SK-N-SH treated with all-trans-retinoic acid at 6 μM for 48 hours (cell line): ENCODE measurements at regions not wholly inside any gene's neighbourhood (a gene's known extent, or its start where the extent isn't known, plus 50 kb on each side); places are given as distances from the start of the nearest gene placed in this dataset.

Experiments
- ARNTL ChIP-seq: fragments of 450-650 bp; formaldehyde crosslinking; IDR thresholded peaks from 2 replicates; pipeline ENCODE4 v1.5.0; 2020; ENCODE audit warnings: low read depth, mild to moderate bottlenecking, moderate library complexity, borderline replicate concordance
- PATZ1 ChIP-seq: fragments of 250-450 bp; sonication (Bioruptor Pico); IDR thresholded peaks from 2 replicates; pipeline ENCODE4 v1.8.0; 2020; ENCODE audit warnings: mild to moderate bottlenecking, moderate library complexity, borderline replicate concordance
- RARB ChIP-seq: fragments of 250-450 bp; sonication (Bioruptor Pico); IDR thresholded peaks from 2 replicates; pipeline ENCODE4 v1.8.0; 2021; ENCODE audit warnings: mild to moderate bottlenecking, moderate library complexity

DNA sequence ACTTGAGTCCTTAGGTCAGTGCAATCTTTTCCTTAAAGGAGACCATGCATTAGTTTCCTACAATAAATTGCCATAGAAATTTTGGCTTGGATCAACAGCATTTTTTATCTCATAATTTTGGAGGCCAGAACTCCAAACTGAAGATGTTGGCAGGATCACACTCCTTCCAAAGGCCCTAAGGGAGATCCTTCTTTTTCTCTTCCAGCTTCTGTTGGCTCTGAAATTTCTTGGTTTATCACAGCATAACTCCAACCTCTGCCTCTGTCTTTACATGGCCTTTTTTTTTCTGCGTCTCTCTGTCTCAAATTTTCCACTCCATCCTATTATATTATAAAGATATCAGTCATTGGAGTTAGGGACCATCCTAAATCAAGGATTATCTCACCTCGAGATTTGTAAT lies 282.2 kb downstream of the STIM2 start:
- TF ChIP-seq PATZ1 (CRISPR knock-in tag), result no peak
- TF ChIP-seq RARB, result no peak
- TF ChIP-seq ARNTL, result no peak
